MM.1S (cell line): ENCODE measurements at regions not wholly inside any gene's neighbourhood (a gene's known extent, or its start where the extent isn't known, plus 50 kb on each side); places are given as distances from the start of the nearest gene placed in this dataset.

Experiments
- DNase-seq: peaks from one replicate; pipeline ENCODE4 v3.0.0-alpha.2; 2015
- H2AFZ ChIP-seq: fragments of 300-600 bp; sonication (generic); 2 replicates; pipeline ENCODE4 v1.6.0; 2016; ENCODE audit warnings: antibody characterized with exemption, low read length
- H3F3A ChIP-seq: fragments of 300-600 bp; sonication (generic); 2 replicates; pipeline ENCODE4 v1.6.1; 2016; ENCODE audit warnings: mild to moderate bottlenecking, antibody characterized with exemption, low read length, moderate library complexity, mixed read lengths; ENCODE audit not compliant: insufficient read depth
- H3K27ac ChIP-seq: fragments of 300-600 bp; sonication (generic); 2 replicates; pipeline ENCODE4 v1.5.1; 2016; ENCODE audit warnings: mild to moderate bottlenecking, low read length
- H3K27me3 ChIP-seq: fragments of 300-600 bp; sonication (generic); replicated peaks from 2 replicates; pipeline ENCODE4 v1.6.0; 2016; ENCODE audit warnings: low read length; ENCODE audit not compliant: insufficient read depth
- H3K36me3 ChIP-seq: fragments of 300-600 bp; sonication (generic); replicated peaks from 2 replicates; pipeline ENCODE4 v1.6.1; 2016; ENCODE audit warnings: mild to moderate bottlenecking, low read length, mixed read lengths; ENCODE audit not compliant: insufficient read depth
- H3K4me1 ChIP-seq: fragments of 300-600 bp; sonication (generic); 2 replicates; pipeline ENCODE4 v1.6.1; 2016; ENCODE audit warnings: low read length, mixed read lengths
- H3K4me2 ChIP-seq: fragments of 300-600 bp; sonication (generic); 2 replicates; pipeline ENCODE4 v1.6.0; 2016; ENCODE audit warnings: low read depth, low read length
- H3K4me3 ChIP-seq: fragments of 300-600 bp; sonication (generic); 2 replicates; pipeline ENCODE4 v1.5.1; 2016; ENCODE audit warnings: low read length, mixed read lengths
- H3K79me2 ChIP-seq: fragments of 300-600 bp; sonication (generic); 2 replicates; pipeline ENCODE4 v1.6.1; 2016; ENCODE audit warnings: mixed run types, low read length, mixed read lengths
- H3K9ac ChIP-seq: fragments of 300-600 bp; sonication (generic); 2 replicates; pipeline ENCODE4 v1.6.1; 2016; ENCODE audit warnings: low read length, mixed read lengths
- H3K9me2 ChIP-seq: fragments of 300-600 bp; sonication (generic); replicated peaks from 2 replicates; pipeline ENCODE4 v1.6.1; 2016; ENCODE audit warnings: mild to moderate bottlenecking, low read length, mixed read lengths; ENCODE audit not compliant: insufficient read depth
- H3K9me3 ChIP-seq: fragments of 300-600 bp; sonication (generic); replicated peaks from 2 replicates; pipeline ENCODE4 v1.6.1; 2016; ENCODE audit warnings: mild to moderate bottlenecking, low read length, mixed read lengths; ENCODE audit not compliant: insufficient read depth
- H4K20me1 ChIP-seq: fragments of 300-600 bp; sonication (generic); 2 replicates; pipeline ENCODE4 v1.6.1; 2016; ENCODE audit warnings: mild to moderate bottlenecking, low read length, moderate library complexity, mixed read lengths; ENCODE audit not compliant: insufficient read depth
- EZH2 ChIP-seq: fragments of 300-600 bp; sonication (generic); optimal IDR thresholded peaks from 2 replicates; pipeline ENCODE3; 2017; ENCODE audit warnings: low read depth, mild to moderate bottlenecking, antibody characterized with exemption, low read length, mixed read lengths
- EZH2phosphoT487 ChIP-seq: fragments of 300-600 bp; sonication (generic); IDR thresholded peaks from 2 replicates; pipeline ENCODE4 v1.6.1; 2018; ENCODE audit warnings: antibody characterized with exemption, low read length
- TF ChIP-seq, protein P1 (sequence below): fragments of 300-600 bp; sonication (generic); IDR thresholded peaks from 2 replicates; pipeline ENCODE4 v1.5.1; 2016; ENCODE audit warnings: antibody characterized with exemption, low read length, mixed read lengths

DNA sequence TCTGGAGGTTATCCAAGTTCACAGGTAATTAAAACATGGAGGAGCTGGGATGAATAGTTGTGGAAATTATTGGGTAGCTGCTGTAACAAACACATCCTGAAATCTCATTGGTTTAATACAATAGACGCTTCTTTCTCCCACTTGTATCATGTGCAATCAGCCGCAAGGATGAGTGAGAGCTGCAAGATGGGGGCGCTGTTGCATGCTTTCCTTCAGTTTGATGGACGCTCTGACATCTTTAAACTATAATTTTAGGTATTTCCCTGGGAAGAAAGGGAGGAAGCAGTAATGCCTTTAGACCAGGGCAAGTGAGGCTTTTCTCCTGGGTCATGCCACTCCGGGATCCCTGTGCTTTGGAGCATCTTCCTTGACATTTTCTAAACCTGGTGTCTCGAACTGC is 178.7 kb downstream of the PAWR start:
- H3K9me2 ChIP-seq, result no peaks in the 10 kb centered on the region
- no peaks in the 10 kb centered on the region for H3F3A ChIP-seq
- no peak overlapping the region for H3K4me2 ChIP-seq
- H2AFZ ChIP-seq, result no peak overlapping the region
- no peak for DNase-seq
- H4K20me1 ChIP-seq, result no peaks in the 10 kb centered on the region
- no peak overlapping the region for H3K27ac ChIP-seq
- no peak for TF ChIP-seq EZH2
- TF ChIP-seq EZH2phosphoT487, result no peak
- TF ChIP-seq, protein P1, sequence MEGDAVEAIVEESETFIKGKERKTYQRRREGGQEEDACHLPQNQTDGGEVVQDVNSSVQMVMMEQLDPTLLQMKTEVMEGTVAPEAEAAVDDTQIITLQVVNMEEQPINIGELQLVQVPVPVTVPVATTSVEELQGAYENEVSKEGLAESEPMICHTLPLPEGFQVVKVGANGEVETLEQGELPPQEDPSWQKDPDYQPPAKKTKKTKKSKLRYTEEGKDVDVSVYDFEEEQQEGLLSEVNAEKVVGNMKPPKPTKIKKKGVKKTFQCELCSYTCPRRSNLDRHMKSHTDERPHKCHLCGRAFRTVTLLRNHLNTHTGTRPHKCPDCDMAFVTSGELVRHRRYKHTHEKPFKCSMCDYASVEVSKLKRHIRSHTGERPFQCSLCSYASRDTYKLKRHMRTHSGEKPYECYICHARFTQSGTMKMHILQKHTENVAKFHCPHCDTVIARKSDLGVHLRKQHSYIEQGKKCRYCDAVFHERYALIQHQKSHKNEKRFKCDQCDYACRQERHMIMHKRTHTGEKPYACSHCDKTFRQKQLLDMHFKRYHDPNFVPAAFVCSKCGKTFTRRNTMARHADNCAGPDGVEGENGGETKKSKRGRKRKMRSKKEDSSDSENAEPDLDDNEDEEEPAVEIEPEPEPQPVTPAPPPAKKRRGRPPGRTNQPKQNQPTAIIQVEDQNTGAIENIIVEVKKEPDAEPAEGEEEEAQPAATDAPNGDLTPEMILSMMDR, result peak; percentile 20
- H3K79me2 ChIP-seq, result no peaks in the 10 kb centered on the region
- no peak overlapping the region for H3K9ac ChIP-seq
- no peaks in the 10 kb centered on the region for H3K4me1 ChIP-seq
- H3K9me3 ChIP-seq, result no peaks in the 10 kb centered on the region
- H3K4me3 ChIP-seq, result no peak overlapping the region
- no peaks in the 10 kb centered on the region for H3K36me3 ChIP-seq
- no peaks in the 10 kb centered on the region for H3K27me3 ChIP-seq

DNA sequence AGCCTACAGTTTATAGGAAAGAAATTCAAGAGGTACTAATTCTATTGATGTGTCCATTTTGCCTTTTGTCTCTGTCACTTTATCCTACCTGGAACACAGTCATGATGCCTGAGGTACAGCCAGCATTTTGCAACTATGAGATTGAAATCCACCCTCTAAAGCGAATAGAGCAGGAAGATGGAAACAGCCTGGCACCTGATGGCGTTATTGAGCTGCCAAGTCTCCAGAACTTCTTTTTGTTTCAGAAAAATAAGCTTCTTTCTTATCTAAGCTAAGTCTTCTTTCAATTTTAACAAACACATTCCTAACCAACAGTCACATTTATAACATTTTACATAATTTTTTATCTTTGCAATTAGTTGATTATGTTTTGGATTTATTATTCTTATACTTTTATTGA is 182.1 kb downstream of the PAWR start:
- TF ChIP-seq, protein P1, result no peak
- H4K20me1 ChIP-seq, result no peaks in the 10 kb centered on the region
- DNase-seq, result no peak
- H3K4me1 ChIP-seq, result no peaks in the 10 kb centered on the region
- no peaks in the 10 kb centered on the region for H3K36me3 ChIP-seq
- no peaks in the 10 kb centered on the region for H3K79me2 ChIP-seq
- H3K27me3 ChIP-seq, result no peaks in the 10 kb centered on the region
- no peaks in the 10 kb centered on the region for H3K9me3 ChIP-seq
- H3F3A ChIP-seq, result no peaks in the 10 kb centered on the region
- no peak overlapping the region for H3K4me3 ChIP-seq
- H3K9ac ChIP-seq, result no peak overlapping the region
- no peak overlapping the region for H2AFZ ChIP-seq
- no peak overlapping the region for H3K4me2 ChIP-seq
- no peak overlapping the region for H3K27ac ChIP-seq
- H3K9me2 ChIP-seq, result no peaks in the 10 kb centered on the region
